ENCODE measurements at regions not wholly inside any gene's neighbourhood (a gene's known extent, or its start where the extent isn't known, plus 50 kb on each side); places are given as distances from the start of the nearest gene placed in this dataset.

DNA sequence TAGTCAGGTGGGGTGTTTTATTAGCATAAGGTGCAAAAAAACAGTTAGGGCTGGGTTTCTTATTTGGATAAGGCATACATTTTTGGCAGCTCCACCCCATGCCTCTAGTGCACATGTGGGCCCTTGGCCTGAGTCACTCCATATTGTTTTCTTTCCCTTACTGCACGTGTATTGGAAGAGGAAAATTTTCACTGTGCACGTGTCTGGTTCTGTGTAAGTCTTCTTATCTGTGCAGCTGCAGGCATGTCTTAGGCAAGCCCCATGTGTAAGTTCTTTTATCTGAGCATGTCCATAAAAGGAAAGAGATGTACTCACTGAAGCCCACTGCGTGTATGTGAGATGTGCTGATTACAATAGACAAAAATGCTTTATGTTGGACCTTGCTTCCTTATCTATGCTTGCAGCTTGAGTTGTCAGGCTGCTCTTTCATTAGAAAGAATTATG is 540.3 kb upstream of the IGFBP3 start:
- peak overlapping the region; percentile 20 for H3K27ac ChIP-seq
- TF ChIP-seq, protein P1, sequence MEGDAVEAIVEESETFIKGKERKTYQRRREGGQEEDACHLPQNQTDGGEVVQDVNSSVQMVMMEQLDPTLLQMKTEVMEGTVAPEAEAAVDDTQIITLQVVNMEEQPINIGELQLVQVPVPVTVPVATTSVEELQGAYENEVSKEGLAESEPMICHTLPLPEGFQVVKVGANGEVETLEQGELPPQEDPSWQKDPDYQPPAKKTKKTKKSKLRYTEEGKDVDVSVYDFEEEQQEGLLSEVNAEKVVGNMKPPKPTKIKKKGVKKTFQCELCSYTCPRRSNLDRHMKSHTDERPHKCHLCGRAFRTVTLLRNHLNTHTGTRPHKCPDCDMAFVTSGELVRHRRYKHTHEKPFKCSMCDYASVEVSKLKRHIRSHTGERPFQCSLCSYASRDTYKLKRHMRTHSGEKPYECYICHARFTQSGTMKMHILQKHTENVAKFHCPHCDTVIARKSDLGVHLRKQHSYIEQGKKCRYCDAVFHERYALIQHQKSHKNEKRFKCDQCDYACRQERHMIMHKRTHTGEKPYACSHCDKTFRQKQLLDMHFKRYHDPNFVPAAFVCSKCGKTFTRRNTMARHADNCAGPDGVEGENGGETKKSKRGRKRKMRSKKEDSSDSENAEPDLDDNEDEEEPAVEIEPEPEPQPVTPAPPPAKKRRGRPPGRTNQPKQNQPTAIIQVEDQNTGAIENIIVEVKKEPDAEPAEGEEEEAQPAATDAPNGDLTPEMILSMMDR (IDR thresholded peaks at IDR 0.05; ENCODE audit: low read depth, low read length, missing control alignments), result no peak
- no peaks in the 10 kb centered on the region for H3K27me3 ChIP-seq (replicated peaks)
- in situ Hi-C loops (cut with HindIII; ENCODE audit: low pct_ligation_motif_present, low sequenced_read_pairs), result no loop called here
- no peaks in the 10 kb centered on the region for H3K36me3 ChIP-seq (replicated peaks)
- DNase-seq, result peak; percentile 63
- H3K4me3 ChIP-seq (ENCODE audit: low read depth, low read length), result no peak overlapping the region

DNA sequence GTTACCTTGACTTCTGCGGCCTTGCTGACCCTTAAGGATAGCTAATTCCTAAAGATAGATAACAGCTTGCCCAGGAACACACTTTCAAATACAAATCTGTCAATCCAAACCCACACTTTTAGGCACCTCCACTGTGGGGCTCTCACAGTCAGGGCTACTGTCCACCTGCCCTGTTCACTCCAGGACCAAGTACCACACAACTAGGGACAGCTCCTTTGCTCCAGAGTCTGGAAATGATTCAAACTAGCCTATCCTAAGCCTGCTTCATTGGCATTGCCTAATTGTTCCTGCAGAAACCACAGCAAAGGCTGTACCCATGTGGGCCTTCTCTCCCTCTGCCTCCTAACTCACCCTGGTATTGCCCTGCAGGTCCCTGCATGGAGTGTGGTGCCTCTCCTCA is 538.9 kb upstream of the IGFBP3 start:
- no peak overlapping the region for H3K27ac ChIP-seq
- H3K36me3 ChIP-seq (replicated peaks), result no peaks in the 10 kb centered on the region
- H3K27me3 ChIP-seq (replicated peaks), result no peaks in the 10 kb centered on the region
- no peak for DNase-seq
- H3K4me3 ChIP-seq (ENCODE audit: low read depth, low read length), result no peak overlapping the region
- TF ChIP-seq, protein P1 (IDR thresholded peaks at IDR 0.05; ENCODE audit: low read depth, low read length, missing control alignments), result no peak
- in situ Hi-C loops (cut with HindIII; ENCODE audit: low pct_ligation_motif_present, low sequenced_read_pairs), result no loop called here

DNA sequence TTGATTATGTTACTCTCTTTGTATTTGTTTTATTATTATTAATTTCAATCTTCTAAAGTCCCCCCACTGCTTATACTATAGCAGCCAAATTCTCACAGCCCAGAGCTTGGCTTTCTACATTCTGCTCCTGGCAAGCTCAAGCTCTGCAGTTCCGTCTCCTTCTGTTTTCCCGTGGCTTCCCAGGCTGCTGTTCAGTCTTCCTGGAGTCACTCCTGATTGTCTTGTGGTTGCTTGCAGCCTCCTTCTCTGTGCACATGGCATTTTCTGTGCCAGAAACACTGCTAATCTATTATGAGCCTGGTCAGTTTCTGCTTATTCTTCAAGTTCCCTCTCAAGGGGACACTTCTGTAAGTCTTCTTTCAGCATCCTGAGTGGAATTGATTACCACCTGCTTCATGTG is 533.7 kb upstream of the IGFBP3 start:
- H3K27me3 ChIP-seq (replicated peaks), result no peaks in the 10 kb centered on the region
- in situ Hi-C loops (cut with HindIII; ENCODE audit: low pct_ligation_motif_present, low sequenced_read_pairs), result no loop called here
- H3K36me3 ChIP-seq (replicated peaks), result no peaks in the 10 kb centered on the region
- no peak for DNase-seq
- H3K27ac ChIP-seq, result no peak overlapping the region
- TF ChIP-seq, protein P1 (IDR thresholded peaks at IDR 0.05; ENCODE audit: low read depth, low read length, missing control alignments), result no peak
- H3K4me3 ChIP-seq (ENCODE audit: low read depth, low read length), result no peak overlapping the region

DNA sequence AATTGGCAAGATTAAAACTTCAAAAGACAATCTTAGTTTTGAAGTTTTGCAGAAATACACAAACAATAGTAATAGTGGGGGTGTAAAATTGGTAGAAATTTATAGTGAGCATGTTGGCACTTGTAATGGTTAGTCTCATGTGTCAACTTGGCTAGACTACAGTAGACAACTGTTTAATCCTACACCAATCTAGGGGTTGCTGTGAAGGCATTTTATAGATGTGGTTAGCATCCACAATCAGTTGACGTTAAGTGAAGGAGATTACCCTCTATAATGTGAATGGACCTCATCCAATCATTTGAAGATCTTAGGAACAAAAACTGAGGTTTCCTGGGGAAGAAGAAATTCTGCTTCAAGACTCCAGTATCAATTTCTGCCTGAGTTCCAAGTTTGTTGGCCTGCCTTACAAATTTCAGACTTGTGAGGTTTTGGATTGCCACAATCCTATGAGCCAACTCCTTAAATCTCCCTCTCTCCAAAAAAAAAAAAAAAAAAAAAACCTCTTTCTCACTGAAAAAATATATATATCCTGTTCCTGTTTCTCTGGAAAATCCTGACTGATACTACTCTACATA is 531.6 kb upstream of the IGFBP3 start:
- in situ Hi-C loops (cut with HindIII; ENCODE audit: low pct_ligation_motif_present, low sequenced_read_pairs), result no loop called here
- TF ChIP-seq, protein P1 (IDR thresholded peaks at IDR 0.05; ENCODE audit: low read depth, low read length, missing control alignments), result no peak
- no peak overlapping the region for H3K4me3 ChIP-seq (ENCODE audit: low read depth, low read length)
- no peaks in the 10 kb centered on the region for H3K27me3 ChIP-seq (replicated peaks)
- no peak overlapping the region for H3K27ac ChIP-seq
- no peak for DNase-seq
- no peaks in the 10 kb centered on the region for H3K36me3 ChIP-seq (replicated peaks)

DNA sequence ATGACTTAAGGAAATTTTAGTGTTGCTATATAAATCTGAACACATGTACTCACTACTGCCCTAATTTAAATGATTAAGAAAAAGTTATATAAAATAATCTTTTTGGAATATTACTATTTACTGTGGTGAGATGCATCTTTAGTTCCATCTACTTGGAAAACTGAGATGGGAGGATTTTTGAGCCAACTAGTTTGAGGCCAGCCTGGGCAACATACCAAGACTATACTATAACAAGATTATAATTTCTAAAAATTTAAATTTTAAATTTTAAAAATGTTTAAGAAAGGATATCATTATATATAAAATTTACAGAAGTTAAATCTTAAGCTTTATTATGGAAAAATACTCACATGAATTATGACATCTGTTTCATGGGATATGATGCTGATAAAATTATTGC is 530.8 kb upstream of the IGFBP3 start:
- TF ChIP-seq, protein P1 (IDR thresholded peaks at IDR 0.05; ENCODE audit: low read depth, low read length, missing control alignments), result no peak
- no peak overlapping the region for H3K27ac ChIP-seq
- in situ Hi-C loops (cut with HindIII; ENCODE audit: low pct_ligation_motif_present, low sequenced_read_pairs), result no loop called here
- H3K4me3 ChIP-seq (ENCODE audit: low read depth, low read length), result no peak overlapping the region
- no peak for DNase-seq
- H3K27me3 ChIP-seq (replicated peaks), result no peaks in the 10 kb centered on the region
- H3K36me3 ChIP-seq (replicated peaks), result no peaks in the 10 kb centered on the region

DNA sequence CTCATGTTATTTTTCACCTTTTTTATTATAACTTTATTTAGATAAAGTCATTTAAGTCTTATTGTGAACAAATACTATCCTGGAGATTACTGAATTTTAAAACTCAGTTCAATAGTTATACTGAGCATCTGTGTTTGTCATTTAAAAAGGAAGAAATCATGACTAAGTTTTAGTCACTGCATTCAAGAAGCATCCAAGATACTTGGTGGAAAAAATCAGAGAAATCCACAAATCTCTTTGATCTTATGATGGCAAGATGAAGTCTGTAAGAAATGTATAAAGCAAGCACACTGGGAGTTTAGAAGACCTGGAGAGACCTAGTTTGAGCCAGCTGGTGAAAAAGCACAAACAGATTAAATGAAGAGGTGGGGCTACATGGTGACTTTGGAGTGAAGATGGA is 529.8 kb upstream of the IGFBP3 start:
- H3K27me3 ChIP-seq (replicated peaks), result no peaks in the 10 kb centered on the region
- TF ChIP-seq, protein P1 (IDR thresholded peaks at IDR 0.05; ENCODE audit: low read depth, low read length, missing control alignments), result no peak
- in situ Hi-C loops (cut with HindIII; ENCODE audit: low pct_ligation_motif_present, low sequenced_read_pairs), result no loop called here
- no peak for DNase-seq
- H3K36me3 ChIP-seq (replicated peaks), result no peaks in the 10 kb centered on the region
- no peak overlapping the region for H3K27ac ChIP-seq
- no peak overlapping the region for H3K4me3 ChIP-seq (ENCODE audit: low read depth, low read length)

All from brain microvascular endothelial cell (primary cell).